Astrocyte (in vitro differentiated cells and primary cell): ENCODE measurements at regions not wholly inside any gene's neighbourhood (a gene's known extent, or its start where the extent isn't known, plus 50 kb on each side); places are given as distances from the start of the nearest gene placed in this dataset.

Experiments used
- DNase-seq: peaks from one replicate; pipeline ENCODE4 v3.0.0-alpha.2; 2010; ENCODE audit warnings: low read depth
- FAIRE-seq: peaks from 2 replicates; lab custom pipeline; 2011; peaks lifted over from hg19 to GRCh38; lab: Jason Lieb, UNC
- H2AFZ ChIP-seq: 2 replicates; pipeline ENCODE4 v1.6.0; 2012; ENCODE audit warnings: low read depth, low read length, inconsistent platforms
- H3K27ac ChIP-seq: 2 replicates; pipeline ENCODE4 v1.5.1; 2011; ENCODE audit warnings: low read depth, low read length, inconsistent platforms
- H3K27me3 ChIP-seq: 2 replicates; pipeline ENCODE4 v1.6.0; 2011; ENCODE audit warnings: low read length, inconsistent platforms; ENCODE audit not compliant: insufficient read depth
- H3K36me3 ChIP-seq: 2 replicates; pipeline ENCODE4 v1.5.1; 2011; ENCODE audit warnings: low read length, inconsistent platforms; ENCODE audit not compliant: insufficient read depth
- H3K4me1 ChIP-seq: 2 replicates; pipeline ENCODE4 v1.5.1; 2011; ENCODE audit warnings: low read length, inconsistent platforms; ENCODE audit not compliant: insufficient read depth
- H3K4me2 ChIP-seq: 2 replicates; pipeline ENCODE4 v1.6.0; 2012; ENCODE audit warnings: low read length, inconsistent platforms
- H3K4me3 ChIP-seq: 2 replicates; pipeline ENCODE4 v1.5.1; 2011; ENCODE audit warnings: low read depth, mild to moderate bottlenecking, low read length, inconsistent platforms; ENCODE audit not compliant: insufficient read depth
- H3K79me2 ChIP-seq: 2 replicates; pipeline ENCODE4 v1.6.0; 2012; ENCODE audit warnings: mild to moderate bottlenecking, low read length, inconsistent platforms; ENCODE audit not compliant: insufficient read depth
- H3K9ac ChIP-seq: 2 replicates; pipeline ENCODE4 v1.6.0; 2012; ENCODE audit warnings: mild to moderate bottlenecking, low read length, inconsistent platforms
- H3K9me3 ChIP-seq: 2 replicates; pipeline ENCODE4 v1.5.1; 2012; ENCODE audit warnings: low read depth, mild to moderate bottlenecking, low read length, inconsistent platforms; ENCODE audit not compliant: insufficient read depth
- H4K20me1 ChIP-seq: 2 replicates; pipeline ENCODE4 v1.6.0; 2012; ENCODE audit warnings: low read length, inconsistent platforms; ENCODE audit not compliant: insufficient read depth
- H3K27ac Mint-ChIP-seq: one replicate; pipeline ENCODE4 v1.8.0; 2021; ENCODE audit warnings: mild to moderate bottlenecking, mixed read lengths; ENCODE audit not compliant: unreplicated experiment
- H3K27me3 Mint-ChIP-seq: one replicate; pipeline ENCODE4 v1.8.0; 2021; ENCODE audit warnings: low read depth, mixed read lengths; ENCODE audit not compliant: unreplicated experiment
- H3K36me3 Mint-ChIP-seq: one replicate; pipeline ENCODE4 v1.8.0; 2021; ENCODE audit warnings: low read depth, mixed read lengths; ENCODE audit not compliant: unreplicated experiment
- H3K4me1 Mint-ChIP-seq: one replicate; pipeline ENCODE4 v1.8.0; 2021; ENCODE audit warnings: low read depth, mixed read lengths; ENCODE audit not compliant: unreplicated experiment
- H3K4me3 Mint-ChIP-seq: one replicate; pipeline ENCODE4 v1.8.0; 2021; ENCODE audit warnings: mild to moderate bottlenecking, moderate library complexity, mixed read lengths; ENCODE audit not compliant: unreplicated experiment
- H3K9me3 Mint-ChIP-seq: one replicate; pipeline ENCODE4 v1.8.0; 2021; ENCODE audit warnings: mild to moderate bottlenecking, mixed read lengths; ENCODE audit not compliant: unreplicated experiment
- CTCF ChIP-seq: IDR thresholded peaks from 2 replicates; pipeline ENCODE4 v1.5.1; 2011; ENCODE audit warnings: low read depth, mild to moderate bottlenecking, inconsistent platforms, low read length, moderate library complexity; ENCODE audit not compliant: insufficient read depth
- EZH2 ChIP-seq: IDR thresholded peaks from 2 replicates; pipeline ENCODE4 v1.6.1; 2012; ENCODE audit warnings: mild to moderate bottlenecking, low read length, inconsistent platforms; ENCODE audit not compliant: insufficient read depth

GRCh38 chr1:17925290-17926237, 170.4 kb downstream of the ACTL8 start:
- Histone ChIP-seq H3K9ac (no peak overlapping the region), H3K27me3 (no peaks in the 10 kb centered on the region), H3K79me2 (no peaks in the 10 kb centered on the region), H3K36me3 (no peaks in the 10 kb centered on the region), H3K4me3 (no peak overlapping the region), H2AFZ (no peak overlapping the region), H3K4me2 (no peak overlapping the region), H4K20me1 (no peaks in the 10 kb centered on the region), H3K27ac (no peak overlapping the region), H3K9me3 (no peaks in the 10 kb centered on the region), H3K4me1 (no peaks in the 10 kb centered on the region)
- Mint-ChIP-seq H3K4me3 (no peak overlapping the region), H3K36me3 (no peaks in the 10 kb centered on the region), H3K4me1 (no peaks in the 10 kb centered on the region), H3K9me3 (peaks cover 1% of the 10 kb centered on the region), H3K27ac (no peak overlapping the region), H3K27me3 (peaks cover 91% of the 10 kb centered on the region)
- DNase-seq (no peak), FAIRE-seq (no peak)
- no peak for TF ChIP-seq EZH2

- no peak overlapping the region for H3K4me3 Mint-ChIP-seq
- H3K27me3 Mint-ChIP-seq, result peaks cover 91% of the 10 kb centered on the region
- H3K27ac Mint-ChIP-seq, result no peak overlapping the region
Observed at GRCh38 chr1:17926906-17927305, 171.8 kb downstream of the ACTL8 start.

DNA sequence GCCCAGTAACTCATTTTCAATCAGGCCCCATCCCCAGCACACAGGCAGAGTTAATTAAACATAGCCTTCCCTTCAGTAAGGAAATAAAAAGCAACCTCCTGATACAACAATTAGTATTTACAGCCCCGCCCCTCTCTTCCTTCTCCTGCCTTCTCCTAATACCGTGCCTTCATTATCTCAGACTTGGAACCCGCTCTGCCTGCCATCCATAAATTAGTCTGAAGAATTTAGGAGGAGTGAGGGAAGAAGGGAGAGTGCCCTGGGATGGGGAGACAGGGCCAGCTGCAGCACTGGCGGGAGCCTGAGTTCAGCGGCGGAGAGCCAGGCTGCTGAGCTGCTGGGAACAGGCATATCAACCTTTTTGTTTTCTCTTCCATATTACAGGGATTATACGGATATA, 172.8 kb downstream of the ACTL8 start:
- no peaks in the 10 kb centered on the region for H3K36me3 ChIP-seq
- no peaks in the 10 kb centered on the region for H3K9me3 ChIP-seq
- no peak overlapping the region for H3K9ac ChIP-seq
- no peak overlapping the region for H3K27ac ChIP-seq
- Mint-ChIP-seq H3K9me3 (peaks cover 6% of the 10 kb centered on the region), H3K27me3 (peaks cover 81% of the 10 kb centered on the region), H3K4me1 (no peaks in the 10 kb centered on the region), H3K27ac (no peak overlapping the region), H3K4me3 (no peak overlapping the region), H3K36me3 (no peaks in the 10 kb centered on the region)
- no peak overlapping the region for H3K4me3 ChIP-seq
- no peak overlapping the region for H2AFZ ChIP-seq
- no peaks in the 10 kb centered on the region for H3K79me2 ChIP-seq
- DNase-seq (no peak), FAIRE-seq (no peak)
- TF ChIP-seq EZH2 (no peak), CTCF (no peak)
- H3K27me3 ChIP-seq, result no peaks in the 10 kb centered on the region
- no peaks in the 10 kb centered on the region for H4K20me1 ChIP-seq
- no peak overlapping the region for H3K4me2 ChIP-seq
- no peaks in the 10 kb centered on the region for H3K4me1 ChIP-seq

More at GRCh38 chr1:17926906-17927305, 171.8 kb downstream of the ACTL8 start:
- no peak for TF ChIP-seq CTCF
- no peak for TF ChIP-seq EZH2
- no peak overlapping the region for H2AFZ ChIP-seq
- no peak overlapping the region for H3K4me3 ChIP-seq
- no peaks in the 10 kb centered on the region for H3K9me3 ChIP-seq
- H3K79me2 ChIP-seq, result no peaks in the 10 kb centered on the region
- DNase-seq (no peak), FAIRE-seq (no peak)
- no peak overlapping the region for H3K9ac ChIP-seq
- no peaks in the 10 kb centered on the region for H3K36me3 Mint-ChIP-seq
- peaks cover 5% of the 10 kb centered on the region for H3K9me3 Mint-ChIP-seq
- H3K27me3 ChIP-seq, result no peaks in the 10 kb centered on the region
- H3K4me2 ChIP-seq, result no peak overlapping the region
- H3K36me3 ChIP-seq, result no peaks in the 10 kb centered on the region
- no peaks in the 10 kb centered on the region for H3K4me1 Mint-ChIP-seq
- H3K4me1 ChIP-seq, result no peaks in the 10 kb centered on the region
- H4K20me1 ChIP-seq, result no peaks in the 10 kb centered on the region
- no peak overlapping the region for H3K27ac ChIP-seq
